Transverse colon (tissue), 4 donors: ENCODE measurements at regions not wholly inside any gene's neighbourhood (a gene's known extent, or its start where the extent isn't known, plus 50 kb on each side); places are given as distances from the start of the nearest gene placed in this dataset.
"Not testable (repeated sequence)": the region's sequence is repeated elsewhere in the genome, so short reads cannot be mapped to it uniquely, and the experiment has no call there.

ENCODE experiments used
- DNase-seq: peaks from one replicate; pipeline ENCODE4 v3.0.0-alpha.2; 2019
- H3K27ac ChIP-seq, 4 donors: fragments of 200-600 bp; sonication (generic); 2 replicates each; pipeline ENCODE4 v1.5.1; 2016 to 2018; ENCODE audit warnings: inconsistent platforms in 4 of 4
- H3K27me3 ChIP-seq: fragments of 200-600 bp; sonication (generic); 2 replicates; pipeline ENCODE4 v1.5.1; 2017; ENCODE audit warnings: inconsistent platforms
- H3K36me3 ChIP-seq, 4 donors: fragments of 200-600 bp; sonication (generic); 2 replicates each; pipeline ENCODE4 v1.5.1; 2017 to 2019; ENCODE audit warnings: inconsistent platforms in 4 of 4
- H3K4me1 ChIP-seq, 4 donors: fragments of 200-600 bp; sonication (generic); 2 replicates each; pipeline ENCODE4 v1.5.1; 2017 to 2020; ENCODE audit warnings: inconsistent platforms in 4 of 4
- H3K4me3 ChIP-seq, 4 donors: fragments of 200-600 bp; sonication (generic); 1 replicate in 1 of 4; 2 replicates in 3 of 4; pipeline versions ENCODE4 v1.5.1 to v1.6.1; 2017 to 2019; ENCODE audit warnings: inconsistent platforms in 4 of 4
- H3K9me3 ChIP-seq, 2 donors: fragments of 200-600 bp; sonication (generic); 2 replicates each; pipeline ENCODE4 v1.5.1; 2017 to 2019; ENCODE audit warnings: inconsistent platforms in 2 of 2
- CTCF ChIP-seq, 5 experiments: fragments of 200-600 bp in 3 of 5; fragments of 450-650 bp in 2 of 5; sonication (generic) in 3 of 5; IDR thresholded peaks; 1 replicate in 2 of 5; 2 replicates in 3 of 5; pipeline ENCODE4 v1.5.1; 2016 to 2017; ENCODE audit warnings: antibody characterized with exemption in 5 of 5, inconsistent platforms in 3 of 5, mild to moderate bottlenecking in 2 of 5, moderate library complexity in 1 of 5
- EP300 ChIP-seq: sonication (generic); formaldehyde crosslinking; IDR thresholded peaks from one replicate; pipeline ENCODE4 v1.6.1; 2017; ENCODE audit warnings: antibody characterized with exemption, low read depth
- POLR2A ChIP-seq: fragments of 450-650 bp; IDR thresholded peaks from one replicate; pipeline ENCODE4 v1.6.1; 2016; ENCODE audit warnings: antibody characterized with exemption, mild to moderate bottlenecking, moderate library complexity
- POLR2AphosphoS5 ChIP-seq, 3 donors: sonication (generic); formaldehyde crosslinking; IDR thresholded peaks; one replicate each; pipeline ENCODE4 v1.6.1; 2016; ENCODE audit warnings: antibody characterized with exemption in 3 of 3
- WGBS, 2 donors: methylation state at CpG; one replicate each; pipeline ENCODE4 v1.1.5; 2018; ENCODE audit warnings: low coverage in 1 of 2; 5-methylcytosine and 5-hydroxymethylcytosine counted together
- in situ Hi-C, 4 donors: fragments of 200-750 bp; cut with MboI; loops; one replicate each; pipeline versions ENCODE4 v1.15.0 to v1.15.1; 2017; ENCODE audit warnings: low sequenced_read_pairs in 3 of 4, low pct_ligation_motif_present in 1 of 4, low pct_unique_long_range_greater_than_20kb in 1 of 4
- intact Hi-C: fragments of 100-400 bp; cut with DNase I; formaldehyde crosslinking; loops from one replicate; pipeline ENCODE4 v1.15.1; 2023; ENCODE audit warnings: low total_unique reads

GRCh38 chr4:137881641-137882040, 349.3 kb upstream of the PCDH18 start:
- H3K4me3 ChIP-seq = no peak overlapping the region
- WGBS, 2 donors = 71 to 74% methylated on average over 4 of the region's 4 CpGs

GRCh38 chr4:137868067-137868466, 335.8 kb upstream of the PCDH18 start:
- DNase-seq, H3K9me3 ChIP-seq, H3K36me3 ChIP-seq, H3K4me1 ChIP-seq, H3K27me3 ChIP-seq, H3K4me3 ChIP-seq, H3K27ac ChIP-seq, intact Hi-C loops: not testable (repeated sequence)
- in situ Hi-C loops = loop anchor here in 1 of 4 donors (25.0 kb wide), 1 partner anchor 731 kb away; no protein-coding TSS in a partner anchor
- WGBS, 2 donors = 91 to 92% methylated on average over 1 to 2 of the region's 3 CpGs

More at GRCh38 chr4:137881641-137882040, 349.3 kb upstream of the PCDH18 start:
- TF ChIP-seq POLR2A = no peak
- TF ChIP-seq POLR2AphosphoS5 (IDR thresholded peaks at IDR 0.05) = no peak
- no peak for TF ChIP-seq EP300
- TF ChIP-seq CTCF (IDR thresholded peaks at IDR 0.05) = no peak
- H3K27ac ChIP-seq = no peak overlapping the region
- intact Hi-C loops = no loop called here
- no peak for DNase-seq
- H3K4me1 ChIP-seq = no peaks in the 10 kb centered on the region
- in situ Hi-C loops = no loop called here
- H3K36me3 ChIP-seq = no peaks in the 10 kb centered on the region
- no peaks in the 10 kb centered on the region for H3K27me3 ChIP-seq
- H3K9me3 ChIP-seq = peaks cover 0 to 6% of the 10 kb centered on the region in 2 donors

GRCh38 chr4:137866671-137867070, 334.4 kb upstream of the PCDH18 start:
- Histone ChIP-seq H3K27ac (no peak overlapping the region), H3K4me1 (no peaks in the 10 kb centered on the region), H3K4me3 (no peak overlapping the region), H3K27me3 (no peaks in the 10 kb centered on the region), H3K9me3 (no peaks in the 10 kb centered on the region), H3K36me3 (no peaks in the 10 kb centered on the region)
- no peak for DNase-seq
- TF ChIP-seq EP300 (no peak), CTCF (IDR thresholded peaks at IDR 0.05) (no peak)
- WGBS, 2 donors = 38 to 64% methylated on average over 1 to 3 of the region's 3 CpGs
- in situ Hi-C loops = loop anchor here in 1 of 4 donors (25.0 kb wide), 1 partner anchor 729 kb away; no protein-coding TSS in a partner anchor
- intact Hi-C loops = no loop called here

- Histone ChIP-seq H3K4me3 (no peak overlapping the region), H3K9me3 (no peaks in the 10 kb centered on the region), H3K4me1 (no peaks in the 10 kb centered on the region), H3K27me3 (no peaks in the 10 kb centered on the region), H3K27ac (no peak overlapping the region), H3K36me3 (no peaks in the 10 kb centered on the region)
- intact Hi-C loops = loop anchor here (5.0 kb wide), 1 partner anchor 739 kb away; no protein-coding TSS in a partner anchor
- in situ Hi-C loops = loop anchor here in 1 of 4 donors (25.0 kb wide), 1 partner anchor 724 kb away; no protein-coding TSS in a partner anchor
- DNase-seq = no peak
- peak; percentile 14 to 47 (median 42) for TF ChIP-seq CTCF (IDR thresholded peaks at IDR 0.05)
- TF ChIP-seq POLR2AphosphoS5 (IDR thresholded peaks at IDR 0.05) = no peak
- no peak for TF ChIP-seq POLR2A
- TF ChIP-seq EP300 = no peak
Measured at GRCh38 chr4:137861682-137862081, 329.4 kb upstream of the PCDH18 start.

GRCh38 chr4:137853424-137853823, 321.1 kb upstream of the PCDH18 start:
- 91% methylated on average over 10 to 21 of the region's 29 CpGs for WGBS, 2 donors
- no peak for DNase-seq
- in situ Hi-C loops = loop anchor here in 1 of 4 donors (25.0 kb wide), 1 partner anchor 716 kb away; no protein-coding TSS in a partner anchor
- Histone ChIP-seq H3K4me3 (no peak overlapping the region), H3K27ac (no peak overlapping the region), H3K36me3 (no peaks in the 10 kb centered on the region), H3K9me3 (peaks cover 0 to 5% of the 10 kb centered on the region in 2 donors), H3K27me3 (no peaks in the 10 kb centered on the region), H3K4me1 (no peaks in the 10 kb centered on the region)
- TF ChIP-seq EP300 = no peak
- intact Hi-C loops = no loop called here
